Skeletal muscle satellite cell (primary cell): ENCODE measurements at regions not wholly inside any gene's neighbourhood (a gene's known extent, or its start where the extent isn't known, plus 50 kb on each side); places are given as distances from the start of the nearest gene placed in this dataset.

Experiments used
- H3K27me3 ChIP-seq: 2 replicates; pipeline ENCODE4 v1.7.0; 2013; ENCODE audit warnings: low read length; ENCODE audit not compliant: control insufficient read depth, insufficient read depth
- H3K36me3 ChIP-seq: 2 replicates; pipeline ENCODE4 v1.7.0; 2013; ENCODE audit warnings: mild to moderate bottlenecking, control low read depth, low read length; ENCODE audit not compliant: insufficient read depth
- H3K4me1 ChIP-seq: 2 replicates; pipeline ENCODE4 v1.7.0; 2013; ENCODE audit warnings: low read length; ENCODE audit not compliant: control insufficient read depth, insufficient read depth
- H3K4me2 ChIP-seq: 2 replicates; pipeline ENCODE4 v1.7.0; 2013; ENCODE audit warnings: mild to moderate bottlenecking, low read length
- H3K4me3 ChIP-seq: 2 replicates; pipeline ENCODE4 v1.7.0; 2013; ENCODE audit warnings: low read length
- H3K9ac ChIP-seq: 2 replicates; pipeline ENCODE4 v1.7.0; 2013; ENCODE audit warnings: mild to moderate bottlenecking, low read depth, low read length, moderate library complexity
- H3K9me3 ChIP-seq: replicated peaks from 2 replicates; pipeline ENCODE4 v1.7.0; 2013; ENCODE audit warnings: mild to moderate bottlenecking, control low read depth, low read length

- Histone ChIP-seq H3K36me3 (no peaks in the 10 kb centered on the region), H3K4me3 (no peak overlapping the region), H3K9me3 (no peaks in the 10 kb centered on the region), H3K4me2 (no peak overlapping the region), H3K4me1 (no peaks in the 10 kb centered on the region), H3K9ac (no peak overlapping the region), H3K27me3 (no peaks in the 10 kb centered on the region)
Observed at GRCh38 chr21:15152591-15152990, 87.8 kb upstream of the NRIP1 start.

DNA sequence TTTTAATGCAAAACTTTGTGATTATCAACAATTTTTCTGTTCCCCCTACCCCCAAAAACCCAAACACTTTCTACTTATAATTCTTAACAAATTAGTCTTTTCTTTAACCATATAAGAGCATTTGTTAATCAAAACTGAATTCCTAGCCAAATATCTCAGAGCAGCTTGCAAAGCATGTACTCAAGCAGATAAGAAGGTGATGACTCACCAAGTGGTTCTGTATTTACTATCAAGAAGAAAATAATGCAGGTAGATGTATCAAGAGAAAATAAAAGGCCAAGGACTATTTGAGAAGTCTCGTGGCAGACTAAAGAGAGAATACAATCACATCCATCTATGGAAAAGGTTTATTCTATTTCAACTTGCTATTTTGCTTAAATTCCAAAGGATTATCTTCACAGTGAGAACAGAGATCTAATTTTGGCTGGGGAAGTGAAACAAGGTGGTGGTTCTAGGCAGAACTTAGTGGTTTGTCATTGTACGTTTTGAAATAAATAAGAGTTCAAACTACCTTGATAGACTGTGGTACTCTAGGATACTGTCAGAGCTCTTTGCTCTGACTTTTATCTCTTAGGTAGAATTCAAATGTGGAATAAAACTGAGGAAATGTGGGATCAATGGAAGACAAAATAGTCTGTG is 94.7 kb upstream of the NRIP1 start:
- H3K27me3 ChIP-seq = no peaks in the 10 kb centered on the region
- H3K4me1 ChIP-seq = no peaks in the 10 kb centered on the region
- no peaks in the 10 kb centered on the region for H3K9me3 ChIP-seq
- no peak overlapping the region for H3K4me3 ChIP-seq
- H3K4me2 ChIP-seq = no peak overlapping the region
- H3K36me3 ChIP-seq = no peaks in the 10 kb centered on the region
- H3K9ac ChIP-seq = no peak overlapping the region

GRCh38 chr21:15160136-15160535 is 95.3 kb upstream of the NRIP1 start:
- Histone ChIP-seq H3K4me1 (no peaks in the 10 kb centered on the region), H3K27me3 (no peaks in the 10 kb centered on the region), H3K9me3 (no peaks in the 10 kb centered on the region), H3K4me3 (no peak overlapping the region), H3K36me3 (no peaks in the 10 kb centered on the region), H3K9ac (no peak overlapping the region), H3K4me2 (no peak overlapping the region)

DNA sequence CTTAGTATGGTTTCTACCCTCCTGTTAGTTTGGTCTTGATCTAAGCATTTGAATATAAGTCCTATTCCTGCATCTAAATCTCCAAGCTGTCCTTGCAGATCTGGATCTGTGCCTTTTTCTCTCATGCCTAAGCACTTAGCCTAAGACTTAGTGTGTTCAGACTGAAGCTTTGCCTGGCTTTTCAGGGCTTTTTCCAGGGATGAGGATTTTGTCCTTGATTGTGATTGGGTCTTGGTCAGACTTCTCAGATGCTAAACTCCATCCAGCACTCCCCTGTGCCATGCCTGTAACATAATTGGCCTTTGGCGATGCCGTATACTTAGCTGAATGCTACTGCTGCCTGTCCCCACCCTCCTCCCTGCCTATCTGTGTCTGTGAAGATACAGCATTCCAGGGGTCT is 98.1 kb upstream of the NRIP1 start:
- H3K36me3 ChIP-seq = no peaks in the 10 kb centered on the region
- no peaks in the 10 kb centered on the region for H3K27me3 ChIP-seq
- no peaks in the 10 kb centered on the region for H3K4me1 ChIP-seq
- no peak overlapping the region for H3K4me3 ChIP-seq
- H3K4me2 ChIP-seq = no peak overlapping the region
- H3K9ac ChIP-seq = no peak overlapping the region
- H3K9me3 ChIP-seq = no peaks in the 10 kb centered on the region

DNA sequence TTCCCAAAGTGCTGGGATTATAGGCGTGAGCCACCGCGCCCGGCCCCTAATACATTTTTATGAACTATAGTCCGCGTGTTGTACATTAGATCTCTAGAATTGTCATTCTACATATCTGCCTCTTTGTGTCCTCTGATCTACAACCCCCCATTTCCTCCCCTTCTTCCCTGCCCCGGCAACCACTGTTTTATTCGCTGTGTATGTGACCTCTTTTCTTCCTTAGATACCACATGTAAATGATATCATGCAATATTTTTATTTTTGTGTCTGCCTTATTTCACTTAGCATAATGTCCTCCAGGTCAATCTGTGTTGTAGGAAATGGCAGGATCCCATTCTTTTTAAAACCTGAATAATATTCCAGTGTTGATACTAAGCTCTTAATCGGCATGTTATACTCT is 99.5 kb upstream of the NRIP1 start:
- H3K36me3 ChIP-seq = no peaks in the 10 kb centered on the region
- no peak overlapping the region for H3K4me2 ChIP-seq
- no peak overlapping the region for H3K9ac ChIP-seq
- no peaks in the 10 kb centered on the region for H3K9me3 ChIP-seq
- no peaks in the 10 kb centered on the region for H3K4me1 ChIP-seq
- H3K4me3 ChIP-seq = no peak overlapping the region
- H3K27me3 ChIP-seq = no peaks in the 10 kb centered on the region

- H3K4me3 ChIP-seq = no peak overlapping the region
- no peak overlapping the region for H3K4me2 ChIP-seq
- no peaks in the 10 kb centered on the region for H3K27me3 ChIP-seq
- H3K4me1 ChIP-seq = no peaks in the 10 kb centered on the region
- no peak overlapping the region for H3K9ac ChIP-seq
- no peaks in the 10 kb centered on the region for H3K9me3 ChIP-seq
- H3K36me3 ChIP-seq = no peaks in the 10 kb centered on the region
Observed at GRCh38 chr21:15164678-15165303, 100.0 kb upstream of the NRIP1 start.

GRCh38 chr21:15170614-15171013 is 105.8 kb upstream of the NRIP1 start:
- H3K9ac ChIP-seq = no peak overlapping the region

GRCh38 chr21:15171546-15171945 is 106.7 kb upstream of the NRIP1 start:
- no peak overlapping the region for H3K4me2 ChIP-seq
- no peaks in the 10 kb centered on the region for H3K4me1 ChIP-seq
- H3K27me3 ChIP-seq = peaks cover 2% of the 10 kb centered on the region
- no peak overlapping the region for H3K9ac ChIP-seq
- H3K4me3 ChIP-seq = no peak overlapping the region
- no peaks in the 10 kb centered on the region for H3K9me3 ChIP-seq
- H3K36me3 ChIP-seq = no peaks in the 10 kb centered on the region

More at GRCh38 chr21:15170614-15171013, 105.8 kb upstream of the NRIP1 start:
- no peak overlapping the region for H3K4me2 ChIP-seq
- H3K36me3 ChIP-seq = no peaks in the 10 kb centered on the region
- no peak overlapping the region for H3K4me3 ChIP-seq
- H3K9me3 ChIP-seq = no peaks in the 10 kb centered on the region
- peaks cover 2% of the 10 kb centered on the region for H3K27me3 ChIP-seq
- H3K4me1 ChIP-seq = no peaks in the 10 kb centered on the region

GRCh38 chr21:15172963-15173362 is 108.2 kb upstream of the NRIP1 start:
- Histone ChIP-seq H3K27me3 (peaks cover 2% of the 10 kb centered on the region), H3K9me3 (no peaks in the 10 kb centered on the region), H3K4me1 (no peaks in the 10 kb centered on the region), H3K4me2 (no peak overlapping the region), H3K4me3 (no peak overlapping the region), H3K9ac (no peak overlapping the region), H3K36me3 (no peaks in the 10 kb centered on the region)

- no peak overlapping the region for H3K4me3 ChIP-seq
Observed at GRCh38 chr21:15174923-15175322, 110.1 kb upstream of the NRIP1 start.

GRCh38 chr21:15182731-15183130 is 117.9 kb upstream of the NRIP1 start:
- no peaks in the 10 kb centered on the region for H3K36me3 ChIP-seq
- no peaks in the 10 kb centered on the region for H3K4me1 ChIP-seq
- H3K9me3 ChIP-seq = no peaks in the 10 kb centered on the region
- no peak overlapping the region for H3K9ac ChIP-seq
- H3K27me3 ChIP-seq = no peaks in the 10 kb centered on the region
- no peak overlapping the region for H3K4me2 ChIP-seq
- no peak overlapping the region for H3K4me3 ChIP-seq

More at GRCh38 chr21:15174923-15175322, 110.1 kb upstream of the NRIP1 start:
- Histone ChIP-seq H3K4me2 (no peak overlapping the region), H3K27me3 (peaks cover 2% of the 10 kb centered on the region), H3K9ac (no peak overlapping the region), H3K4me1 (no peaks in the 10 kb centered on the region), H3K36me3 (no peaks in the 10 kb centered on the region), H3K9me3 (no peaks in the 10 kb centered on the region)

GRCh38 chr21:15183813-15184257 is 119.0 kb upstream of the NRIP1 start:
- Histone ChIP-seq H3K4me2 (no peak overlapping the region), H3K9ac (no peak overlapping the region), H3K27me3 (no peaks in the 10 kb centered on the region), H3K36me3 (no peaks in the 10 kb centered on the region), H3K4me3 (no peak overlapping the region), H3K4me1 (no peaks in the 10 kb centered on the region), H3K9me3 (no peaks in the 10 kb centered on the region)
